GM12873 (cell line): ENCODE measurements at regions not wholly inside any gene's neighbourhood (a gene's known extent, or its start where the extent isn't known, plus 50 kb on each side); places are given as distances from the start of the nearest gene placed in this dataset.

Source experiments
- TF ChIP-seq, protein P1 (sequence below): IDR thresholded peaks from 2 replicates; pipeline ENCODE4 v1.5.1; 2012; ENCODE audit warnings: low read depth, mild to moderate bottlenecking, moderate library complexity, low read length, control low read depth; ENCODE audit not compliant: insufficient read depth; ENCODE audit errors: missing control alignments

DNA sequence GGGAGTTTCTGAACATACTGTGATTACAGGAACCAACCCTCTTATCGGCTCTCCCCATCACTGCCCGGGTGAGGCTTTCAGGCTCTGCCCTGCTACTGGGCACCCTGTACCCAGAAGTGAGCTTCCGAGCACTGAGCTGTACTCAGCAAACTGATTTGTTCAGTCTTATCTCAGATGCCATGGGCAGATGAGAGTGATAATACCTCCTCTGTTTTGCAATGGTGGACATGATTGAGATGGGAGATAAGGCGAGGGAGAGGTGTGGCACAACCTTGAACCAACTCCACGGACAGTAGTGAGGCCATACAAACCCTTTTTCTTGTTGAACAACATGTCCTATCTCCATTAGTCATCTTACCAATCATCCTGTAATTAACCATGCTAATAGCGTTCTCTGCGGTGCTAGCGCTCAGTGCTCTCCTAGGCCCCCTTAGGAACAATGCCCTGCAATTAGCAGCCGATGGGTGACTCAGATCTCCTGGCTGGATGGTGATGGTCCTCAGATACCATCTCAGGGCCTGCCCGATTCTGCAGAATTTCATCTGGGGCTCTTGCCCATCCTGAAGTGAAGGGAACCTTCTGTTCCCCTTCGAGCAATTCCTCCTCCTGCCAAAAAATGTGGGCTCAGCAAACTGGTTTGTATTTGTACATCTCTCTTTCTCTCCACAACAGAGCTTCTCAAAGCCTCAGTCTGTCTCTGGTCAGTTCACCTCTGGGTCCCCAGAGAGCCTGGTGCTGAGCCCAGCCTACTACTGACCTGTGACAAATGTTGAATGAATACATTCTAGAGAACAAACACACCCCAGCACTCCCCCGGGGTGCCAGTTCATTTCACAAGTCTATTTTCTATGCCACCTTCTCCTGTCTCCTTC lies 139.3 kb upstream of the IRX3 start:
- TF ChIP-seq, protein P1, sequence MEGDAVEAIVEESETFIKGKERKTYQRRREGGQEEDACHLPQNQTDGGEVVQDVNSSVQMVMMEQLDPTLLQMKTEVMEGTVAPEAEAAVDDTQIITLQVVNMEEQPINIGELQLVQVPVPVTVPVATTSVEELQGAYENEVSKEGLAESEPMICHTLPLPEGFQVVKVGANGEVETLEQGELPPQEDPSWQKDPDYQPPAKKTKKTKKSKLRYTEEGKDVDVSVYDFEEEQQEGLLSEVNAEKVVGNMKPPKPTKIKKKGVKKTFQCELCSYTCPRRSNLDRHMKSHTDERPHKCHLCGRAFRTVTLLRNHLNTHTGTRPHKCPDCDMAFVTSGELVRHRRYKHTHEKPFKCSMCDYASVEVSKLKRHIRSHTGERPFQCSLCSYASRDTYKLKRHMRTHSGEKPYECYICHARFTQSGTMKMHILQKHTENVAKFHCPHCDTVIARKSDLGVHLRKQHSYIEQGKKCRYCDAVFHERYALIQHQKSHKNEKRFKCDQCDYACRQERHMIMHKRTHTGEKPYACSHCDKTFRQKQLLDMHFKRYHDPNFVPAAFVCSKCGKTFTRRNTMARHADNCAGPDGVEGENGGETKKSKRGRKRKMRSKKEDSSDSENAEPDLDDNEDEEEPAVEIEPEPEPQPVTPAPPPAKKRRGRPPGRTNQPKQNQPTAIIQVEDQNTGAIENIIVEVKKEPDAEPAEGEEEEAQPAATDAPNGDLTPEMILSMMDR, result no peak

- TF ChIP-seq, protein P1, result no peak
These were observed 138.5 kb upstream of the IRX3 start for GRCh38 chr16:54425068-54425467.

DNA sequence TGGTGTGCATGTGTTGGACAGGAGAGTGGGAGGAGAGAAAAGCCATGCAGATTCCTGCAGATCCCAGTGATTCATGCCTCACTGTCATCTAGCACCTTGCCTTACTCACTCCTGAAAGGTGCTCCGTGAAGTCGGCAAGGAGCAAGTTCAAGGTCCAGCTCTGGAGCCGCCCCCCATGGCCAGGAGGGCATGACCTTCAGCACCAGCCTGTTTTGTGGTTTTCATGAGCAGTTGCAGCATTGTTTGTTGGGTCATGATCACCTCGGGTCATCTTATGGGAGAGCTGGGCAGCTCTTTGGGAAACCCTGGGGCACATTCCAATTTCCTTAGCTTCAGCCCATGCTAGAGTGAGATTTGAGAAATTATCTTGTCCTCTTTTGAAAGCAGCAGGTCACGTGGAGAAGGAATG lies 137.5 kb upstream of the IRX3 start:
- TF ChIP-seq, protein P1, result no peak

DNA sequence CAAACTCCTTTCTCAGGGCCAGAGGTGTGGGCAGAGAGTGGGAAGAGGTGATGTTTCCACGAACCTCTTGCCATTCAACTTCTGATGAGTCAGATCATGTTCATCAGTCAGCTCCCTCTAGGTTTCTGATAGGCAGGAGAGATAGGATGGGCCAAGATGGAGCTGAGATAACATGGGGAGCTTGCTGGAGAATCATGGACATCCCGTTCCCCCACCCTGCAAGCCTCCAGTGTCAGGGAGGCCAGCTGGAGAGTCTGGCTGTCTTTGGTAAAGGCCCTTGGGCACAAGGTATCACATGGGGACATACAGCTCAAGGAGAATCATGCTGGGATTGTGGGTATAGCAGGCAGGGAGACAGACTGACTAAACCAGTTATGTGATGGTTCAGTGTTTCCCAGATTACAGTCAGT lies 136.0 kb upstream of the IRX3 start:
- TF ChIP-seq, protein P1, result no peak

- TF ChIP-seq, protein P1, result no peak
These were observed 135.6 kb upstream of the IRX3 start for GRCh38 chr16:54422159-54422558.

GRCh38 chr16:54421220-54421619 lies 134.6 kb upstream of the IRX3 start:
- TF ChIP-seq, protein P1, result no peak

GRCh38 chr16:54418903-54419302 lies 132.3 kb upstream of the IRX3 start:
- TF ChIP-seq, protein P1, result no peak
